IMR-90 (cell line): ENCODE measurements at regions not wholly inside any gene's neighbourhood (a gene's known extent, or its start where the extent isn't known, plus 50 kb on each side); places are given as distances from the start of the nearest gene placed in this dataset.

Source experiments
- ATAC-seq: fragments of 200-7000 bp; cut with Tn5 transposase; 2 replicates; pipeline ENCODE4 v1.9.1; 2020; ENCODE audit warnings: low read depth, mild to moderate bottlenecking, moderate library complexity
- BruUV-seq: library from RNA; stranded (reverse); fragments of 400-500 nt; replicated peaks from 2 replicates; lab custom pipeline; 2021; lab: Mats Ljungman, UMichigan
- CTCF ChIA-PET: fragments of 300-600 bp; formaldehyde crosslinking; extraction: SDS; loops from one replicate; lab custom pipeline; 2021; ENCODE audit warnings: antibody characterized with exemption; lab: Yijun Ruan, JAX
- POLR2A ChIA-PET: fragments of 300-600 bp; sonication (Branson Sonifier 250); formaldehyde crosslinking; loops from one replicate; lab custom pipeline; 2022; ENCODE audit warnings: antibody characterized with exemption; ENCODE audit not compliant: unreplicated experiment; lab: Charles Lee
- DNase-seq: peaks from one replicate; pipeline ENCODE4 v3.0.0; 2013
- H2AFZ ChIP-seq: replicated peaks from 2 replicates; pipeline ENCODE3; 2013; ENCODE audit warnings: low read length, mild to moderate bottlenecking; ENCODE audit not compliant: poor library complexity
- H2AK5ac ChIP-seq: 2 replicates; pipeline ENCODE4 v1.6.1; 2013; ENCODE audit warnings: low read depth, low read length, inconsistent platforms
- H2AK9ac ChIP-seq: replicated peaks from 2 replicates; pipeline ENCODE3; 2013; ENCODE audit warnings: mild to moderate bottlenecking, low read depth, low read length, moderate library complexity; ENCODE audit not compliant: poor library complexity
- H2BK120ac ChIP-seq: 2 replicates; pipeline ENCODE4 v1.6.1; 2013; ENCODE audit warnings: low read depth, low read length, inconsistent platforms
- H2BK15ac ChIP-seq: 3 replicates; pipeline ENCODE4 v1.6.1; 2013; ENCODE audit warnings: low read depth, low read length, inconsistent platforms
- H2BK20ac ChIP-seq: 2 replicates; pipeline ENCODE4 v1.6.1; 2013; ENCODE audit warnings: low read depth, mild to moderate bottlenecking, inconsistent platforms, low read length, moderate library complexity
- H2BK5ac ChIP-seq: 2 replicates; pipeline ENCODE4 v1.6.1; 2013; ENCODE audit warnings: mild to moderate bottlenecking, low read depth, low read length, inconsistent platforms; ENCODE audit not compliant: poor library complexity, severe bottlenecking
- H3K14ac ChIP-seq: replicated peaks from 2 replicates; pipeline ENCODE4 v1.6.1; 2013; ENCODE audit warnings: low read depth, low read length, inconsistent platforms
- H3K18ac ChIP-seq: 2 replicates; pipeline ENCODE4 v1.6.1; 2013; ENCODE audit warnings: low read depth, low read length, control low read depth
- H3K23ac ChIP-seq: 2 replicates; pipeline ENCODE4 v1.6.1; 2013; ENCODE audit warnings: low read depth, low read length, inconsistent platforms
- H3K27ac ChIP-seq: 2 replicates; pipeline ENCODE4 v1.5.1; 2013; ENCODE audit warnings: mild to moderate bottlenecking, control low read depth, low read length; ENCODE audit not compliant: insufficient read depth
- H3K27me3 ChIP-seq: 2 replicates; pipeline ENCODE4 v1.6.1; 2013; ENCODE audit warnings: low read length; ENCODE audit not compliant: control insufficient read depth, insufficient read depth
- H3K36me3 ChIP-seq: 2 replicates; pipeline ENCODE4 v1.6.1; 2013; ENCODE audit warnings: low read length, mixed read lengths; ENCODE audit not compliant: control insufficient read depth, insufficient read depth
- H3K4ac ChIP-seq: 2 replicates; pipeline ENCODE4 v1.6.1; 2013; ENCODE audit warnings: low read depth, low read length, inconsistent platforms
- H3K4me1 ChIP-seq: 2 replicates; pipeline ENCODE4 v1.6.1; 2013; ENCODE audit warnings: low read length, mixed read lengths; ENCODE audit not compliant: control insufficient read depth, insufficient read depth
- H3K4me2 ChIP-seq: 2 replicates; pipeline ENCODE4 v1.6.1; 2013; ENCODE audit warnings: low read depth, mild to moderate bottlenecking, control low read depth, low read length, moderate library complexity
- H3K4me3 ChIP-seq: 2 replicates; pipeline ENCODE4 v1.5.1; 2013; ENCODE audit warnings: low read depth, mild to moderate bottlenecking, control low read depth, low read length, moderate library complexity; ENCODE audit not compliant: insufficient read depth
- H3K56ac ChIP-seq: 2 replicates; pipeline ENCODE4 v1.6.1; 2013; ENCODE audit warnings: low read length, inconsistent platforms; ENCODE audit not compliant: insufficient read depth; ENCODE audit errors: extremely low read depth
- H3K79me1 ChIP-seq, 2 experiments: 2 replicates each; pipeline ENCODE4 v1.6.1; 2013; ENCODE audit warnings: low read length in 2 of 2, inconsistent platforms in 1 of 2, low read depth in 1 of 2
- H3K9ac ChIP-seq: 2 replicates; pipeline ENCODE4 v1.6.1; 2013; ENCODE audit warnings: low read depth, low read length, control low read depth
- H3K9me1 ChIP-seq: 2 replicates; pipeline ENCODE4 v1.6.1; 2013; ENCODE audit warnings: low read length, inconsistent platforms; ENCODE audit not compliant: insufficient read depth
- H3K9me3 ChIP-seq: 2 replicates; pipeline ENCODE4 v1.6.1; 2013; ENCODE audit warnings: low read length; ENCODE audit not compliant: control insufficient read depth, insufficient read depth
- H4K20me1 ChIP-seq: 2 replicates; pipeline ENCODE4 v1.6.1; 2013; ENCODE audit warnings: low read length, inconsistent platforms; ENCODE audit not compliant: insufficient read depth
- H4K5ac ChIP-seq: 2 replicates; pipeline ENCODE4 v1.6.1; 2013; ENCODE audit warnings: mild to moderate bottlenecking, low read depth, low read length, control low read depth
- H4K8ac ChIP-seq, 2 experiments: 2 replicates each; pipeline ENCODE4 v1.6.1; 2013; ENCODE audit warnings: low read depth in 2 of 2, low read length in 2 of 2, control low read depth in 1 of 2, inconsistent platforms in 1 of 2
- H4K91ac ChIP-seq: 2 replicates; pipeline ENCODE4 v1.6.1; 2013; ENCODE audit warnings: low read depth, low read length, inconsistent platforms; ENCODE audit not compliant: insufficient read depth
- BHLHE40 ChIP-seq: fragments of 150-350 bp; IDR thresholded peaks from 2 replicates; pipeline ENCODE4 v1.6.1; 2016; ENCODE audit warnings: mild to moderate bottlenecking, low read depth, low read length
- CHD1 ChIP-seq: IDR thresholded peaks from 2 replicates; pipeline ENCODE4 v1.6.1; 2012; ENCODE audit warnings: low read depth, low read length, improper control_type of control experiment
- CTCF ChIP-seq: conservative IDR thresholded peaks from 2 replicates; pipeline ENCODE4 v1.5.1; 2012; ENCODE audit warnings: mild to moderate bottlenecking, low read depth, low read length, improper control_type of control experiment
- ELK1 ChIP-seq: fragments of 150-350 bp; IDR thresholded peaks from 2 replicates; pipeline ENCODE4 v1.6.1; 2016; ENCODE audit warnings: low read depth, mild to moderate bottlenecking, low read length, moderate library complexity, borderline replicate concordance
- MAFK ChIP-seq: IDR thresholded peaks from 2 replicates; pipeline ENCODE4 v1.6.1; 2012; ENCODE audit warnings: low read depth, low read length, improper control_type of control experiment
- MAZ ChIP-seq: IDR thresholded peaks from 2 replicates; pipeline ENCODE4 v1.6.1; 2012; ENCODE audit warnings: low read depth, mild to moderate bottlenecking, low read length, improper control_type of control experiment, moderate library complexity, borderline replicate concordance
- MXI1 ChIP-seq: IDR thresholded peaks from 2 replicates; pipeline ENCODE4 v1.6.1; 2012; ENCODE audit warnings: low read depth, mild to moderate bottlenecking, low read length, moderate library complexity, borderline replicate concordance
- NFE2L2 ChIP-seq: fragments of 150-350 bp; IDR thresholded peaks from 2 replicates; pipeline ENCODE4 v1.6.1; 2016; ENCODE audit warnings: low read depth, mild to moderate bottlenecking, low read length
- RAD21 ChIP-seq: IDR thresholded peaks from 2 replicates; pipeline ENCODE4 v1.6.1; 2012; ENCODE audit warnings: low read length, improper control_type of control experiment
- RCOR1 ChIP-seq: IDR thresholded peaks from 2 replicates; pipeline ENCODE4 v1.6.1; 2012; ENCODE audit warnings: mild to moderate bottlenecking, low read length, improper control_type of control experiment; ENCODE audit not compliant: insufficient replicate concordance
- RFX5 ChIP-seq: IDR thresholded peaks from 2 replicates; pipeline ENCODE4 v1.8.0; 2012; ENCODE audit warnings: low read depth, mild to moderate bottlenecking, low read length, moderate library complexity
- SMC3 ChIP-seq: fragments of 150-350 bp; IDR thresholded peaks from 2 replicates; pipeline ENCODE4 v1.6.1; 2016; ENCODE audit warnings: low read depth, mild to moderate bottlenecking, antibody characterized with exemption, low read length, moderate library complexity
- WGBS, 2 experiments: methylation state at CpG; one replicate each; pipeline versions ENCODE4 v1.1.5 to v1.1.7; 2013; ENCODE audit warnings: missing lambda C conversion rate in 2 of 2; ENCODE audit not compliant: insufficient read length in 1 of 2; ENCODE audit errors: extremely low coverage in 2 of 2; 5-methylcytosine and 5-hydroxymethylcytosine counted together
- dilution Hi-C: fragments of 300-500 bp; cut with HindIII; formaldehyde crosslinking; loops from one replicate; pipeline ENCODE4 v1.14.3; 2018; ENCODE audit warnings: low sequenced_read_pairs; ENCODE audit not compliant: unreplicated experiment
- in situ Hi-C: fragments of 300-500 bp; cut with MboI; formaldehyde crosslinking; loops from 3 replicates; pipeline ENCODE4 v1.14.3; 2019; ENCODE audit warnings: low sequenced_read_pairs, inconsistent platforms, mixed read lengths
- intact Hi-C: fragments of 100-400 bp; cut with micrococcal nuclease; formaldehyde crosslinking; loops from 2 replicates; pipeline ENCODE4 v1.10.0; 2022

- Histone ChIP-seq H3K4me1 (no peaks in the 10 kb centered on the region), H2BK120ac (no peak overlapping the region), H3K27ac (no peak overlapping the region), H3K36me3 (no peaks in the 10 kb centered on the region), H2AK9ac (no peak overlapping the region), H2BK5ac (no peak overlapping the region), H3K18ac (no peak overlapping the region), H3K4me2 (no peak overlapping the region), H3K56ac (no peak overlapping the region), H2BK20ac (no peak overlapping the region), H2BK15ac (no peak overlapping the region), H4K8ac (no peak overlapping the region), H2AFZ (no peak overlapping the region), H4K5ac (no peak overlapping the region), H3K14ac (no peak overlapping the region), H4K91ac (no peak overlapping the region), H3K23ac (no peak overlapping the region), H3K79me1 (no peaks in the 10 kb centered on the region), H3K4me3 (no peak overlapping the region), H3K27me3 (no peaks in the 10 kb centered on the region; the same call in 1 of the 2 replicates), H4K20me1 (no peaks in the 10 kb centered on the region), H2AK5ac (no peak overlapping the region), H3K9me1 (no peaks in the 10 kb centered on the region), H3K9me3 (no peaks in the 10 kb centered on the region), H3K9ac (no peak overlapping the region), H3K4ac (no peak overlapping the region)
- TF ChIP-seq RCOR1, result no peak
- TF ChIP-seq CTCF, result no peak
- TF ChIP-seq BHLHE40, result no peak
- TF ChIP-seq RAD21, result no peak
- TF ChIP-seq CHD1, result no peak
- no peak for TF ChIP-seq NFE2L2
- TF ChIP-seq MXI1, result no peak
- no peak for TF ChIP-seq SMC3
- no peak for TF ChIP-seq MAZ
- no peak for TF ChIP-seq MAFK
- TF ChIP-seq RFX5, result no peak
- TF ChIP-seq ELK1, result no peak
- ChIA-PET POLR2A (no interaction called here), CTCF (no interaction called here)
- no peak for DNase-seq
- dilution Hi-C loops (no loop called here), in situ Hi-C loops (no loop called here), intact Hi-C loops (no loop called here)
- ATAC-seq, result no peak
- no TSS peak for BruUV-seq
- no CpG with 5 or more reads among the region's 1 CpG for WGBS, 2 experiments
These were observed 102.8 kb upstream of the NMNAT3 start for GRCh38 chr3:139780593-139780992.
